GM12872 (cell line): ENCODE measurements at regions not wholly inside any gene's neighbourhood (a gene's known extent, or its start where the extent isn't known, plus 50 kb on each side); places are given as distances from the start of the nearest gene placed in this dataset.

ENCODE experiments used
- TF ChIP-seq, protein P1 (sequence below): IDR thresholded peaks from 3 replicates; pipeline ENCODE4 v1.5.1; 2011; ENCODE audit warnings: low read depth, mild to moderate bottlenecking, low read length, moderate library complexity; ENCODE audit not compliant: insufficient read depth

DNA sequence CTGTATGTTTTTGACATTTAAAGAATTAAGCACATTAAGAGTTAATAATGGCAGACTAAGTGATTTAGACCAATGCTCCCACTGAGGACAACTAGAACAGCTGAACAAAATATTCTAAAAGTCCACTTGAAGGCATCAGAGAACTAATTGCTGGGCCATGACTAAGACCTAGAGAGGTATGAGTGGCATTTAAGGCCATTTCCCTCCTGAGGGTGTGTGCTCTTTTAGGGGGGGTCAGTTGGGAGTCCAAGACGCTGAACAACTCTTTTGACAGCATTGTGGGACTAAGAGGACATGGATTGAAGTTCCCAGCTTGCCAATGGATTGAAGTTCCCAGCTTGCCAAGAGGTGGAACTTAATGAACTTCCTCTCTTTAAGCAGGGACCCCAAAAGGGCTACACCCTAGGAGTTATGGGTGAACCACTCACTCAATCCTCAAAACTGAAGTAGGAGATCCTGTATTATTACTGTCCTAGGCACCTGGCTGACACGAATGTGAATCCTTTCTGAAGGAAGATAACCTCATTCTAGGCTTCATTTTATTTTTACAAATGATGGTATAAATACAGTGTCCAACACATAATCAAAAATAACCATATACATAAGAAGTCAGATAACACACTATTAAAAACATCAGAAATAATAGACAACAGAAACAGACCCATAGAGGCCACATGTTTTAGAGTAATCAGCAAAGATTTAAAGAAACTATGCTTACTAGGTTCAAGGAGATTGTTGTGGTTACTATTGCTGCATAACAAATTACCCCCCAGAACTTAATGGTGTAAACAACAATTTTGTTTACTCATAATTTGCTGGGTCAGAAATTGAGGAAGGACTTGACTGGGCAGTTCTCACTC is 175.1 kb downstream of the VEGFA start:
- TF ChIP-seq, protein P1, sequence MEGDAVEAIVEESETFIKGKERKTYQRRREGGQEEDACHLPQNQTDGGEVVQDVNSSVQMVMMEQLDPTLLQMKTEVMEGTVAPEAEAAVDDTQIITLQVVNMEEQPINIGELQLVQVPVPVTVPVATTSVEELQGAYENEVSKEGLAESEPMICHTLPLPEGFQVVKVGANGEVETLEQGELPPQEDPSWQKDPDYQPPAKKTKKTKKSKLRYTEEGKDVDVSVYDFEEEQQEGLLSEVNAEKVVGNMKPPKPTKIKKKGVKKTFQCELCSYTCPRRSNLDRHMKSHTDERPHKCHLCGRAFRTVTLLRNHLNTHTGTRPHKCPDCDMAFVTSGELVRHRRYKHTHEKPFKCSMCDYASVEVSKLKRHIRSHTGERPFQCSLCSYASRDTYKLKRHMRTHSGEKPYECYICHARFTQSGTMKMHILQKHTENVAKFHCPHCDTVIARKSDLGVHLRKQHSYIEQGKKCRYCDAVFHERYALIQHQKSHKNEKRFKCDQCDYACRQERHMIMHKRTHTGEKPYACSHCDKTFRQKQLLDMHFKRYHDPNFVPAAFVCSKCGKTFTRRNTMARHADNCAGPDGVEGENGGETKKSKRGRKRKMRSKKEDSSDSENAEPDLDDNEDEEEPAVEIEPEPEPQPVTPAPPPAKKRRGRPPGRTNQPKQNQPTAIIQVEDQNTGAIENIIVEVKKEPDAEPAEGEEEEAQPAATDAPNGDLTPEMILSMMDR = no peak

DNA sequence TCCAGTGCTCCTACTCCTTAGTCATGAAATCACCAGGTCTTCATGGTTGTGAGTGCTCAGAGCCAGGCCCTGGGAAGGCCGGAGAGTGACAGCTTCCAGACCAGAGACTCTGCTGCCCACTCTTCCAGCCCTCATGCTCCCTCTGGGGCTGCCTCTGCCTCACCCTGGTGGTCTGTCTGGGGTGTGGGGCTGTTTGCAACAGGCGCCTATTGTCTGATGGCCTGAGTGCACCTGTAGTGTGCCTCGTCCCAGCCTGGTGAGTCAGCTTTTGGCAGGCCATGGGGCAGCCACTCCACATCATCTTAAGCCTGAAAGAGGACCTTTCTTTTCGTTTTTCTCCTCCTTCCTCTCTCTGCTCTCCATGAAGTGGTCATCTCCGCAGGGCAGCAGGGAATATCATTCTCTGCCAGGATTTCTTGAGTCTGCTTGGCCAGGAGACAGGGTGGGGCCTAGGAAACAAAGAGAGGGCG is 173.8 kb downstream of the VEGFA start:
- TF ChIP-seq, protein P1 = no peak

DNA sequence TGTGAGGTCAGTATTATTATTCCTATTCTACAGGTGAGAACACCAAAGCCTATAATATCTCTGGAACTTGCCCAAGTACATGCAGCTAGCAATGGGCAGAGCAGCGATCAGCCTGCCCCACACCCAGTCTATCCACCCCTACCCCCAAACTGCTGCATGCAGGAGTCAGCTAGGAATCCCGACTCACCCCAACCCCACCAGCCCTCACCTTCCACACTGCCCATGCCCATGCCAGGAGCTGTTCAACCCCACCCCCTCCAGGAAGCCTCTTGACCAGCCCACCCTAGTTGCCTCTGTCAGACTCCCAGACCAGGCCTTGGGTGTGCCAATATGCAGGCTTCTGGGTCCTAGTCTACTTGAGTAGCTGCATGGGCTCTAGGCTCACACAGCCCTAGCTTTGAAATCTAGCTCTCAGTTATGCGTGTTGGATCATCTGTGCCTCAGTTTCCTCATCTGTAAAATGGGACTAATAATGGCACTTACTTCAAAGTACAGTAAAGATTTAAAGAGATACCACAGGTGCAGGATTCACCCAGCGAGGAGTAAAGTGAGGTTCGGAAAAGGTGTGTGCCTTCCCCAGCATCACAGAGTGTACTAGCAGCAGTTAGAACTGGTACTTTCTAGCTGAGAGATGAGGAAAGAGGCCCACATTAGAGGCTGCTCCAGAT is 173.2 kb downstream of the VEGFA start:
- TF ChIP-seq, protein P1 = no peak

DNA sequence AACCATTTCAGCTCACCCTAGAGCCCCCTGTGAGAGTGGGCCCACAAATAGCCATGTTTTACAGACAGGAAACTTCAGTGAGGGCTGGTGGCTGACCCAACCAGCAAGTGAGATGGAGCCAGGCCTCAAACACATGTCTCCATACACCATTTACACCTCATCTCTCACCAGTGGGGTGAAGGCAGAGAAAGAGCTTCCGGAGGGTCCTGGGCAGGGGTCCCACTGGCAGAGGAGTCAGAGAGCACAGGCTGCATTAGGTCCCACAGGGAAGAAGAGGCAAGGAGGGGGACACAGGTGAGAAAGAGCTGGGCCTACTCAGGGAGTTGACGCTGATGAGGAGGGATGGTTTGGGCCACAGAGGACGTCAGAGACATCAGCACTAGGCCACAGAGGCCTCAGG is 172.6 kb downstream of the VEGFA start:
- TF ChIP-seq, protein P1 = no peak

DNA sequence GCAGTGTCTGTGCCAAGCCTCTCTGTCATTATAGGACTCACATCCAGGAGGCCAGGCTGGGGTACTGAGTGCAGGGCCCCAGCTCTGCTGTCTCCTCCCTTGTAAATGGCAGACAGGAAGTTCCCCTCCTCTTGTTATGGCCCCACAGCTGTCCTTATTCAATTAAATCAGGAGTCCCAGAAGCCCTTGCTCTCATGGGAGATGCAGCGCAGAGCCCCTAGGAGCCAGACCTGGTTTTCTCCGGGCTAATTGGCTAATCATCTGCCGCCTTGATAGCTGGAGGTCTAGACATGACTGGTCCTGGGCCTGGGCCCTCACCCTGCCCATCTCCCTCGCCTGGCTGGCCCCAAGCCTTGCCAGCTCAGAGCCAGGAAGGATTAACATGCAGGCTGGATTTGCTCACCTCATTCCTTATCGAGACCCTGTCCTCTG is 172.0 kb downstream of the VEGFA start:
- TF ChIP-seq, protein P1 = no peak

DNA sequence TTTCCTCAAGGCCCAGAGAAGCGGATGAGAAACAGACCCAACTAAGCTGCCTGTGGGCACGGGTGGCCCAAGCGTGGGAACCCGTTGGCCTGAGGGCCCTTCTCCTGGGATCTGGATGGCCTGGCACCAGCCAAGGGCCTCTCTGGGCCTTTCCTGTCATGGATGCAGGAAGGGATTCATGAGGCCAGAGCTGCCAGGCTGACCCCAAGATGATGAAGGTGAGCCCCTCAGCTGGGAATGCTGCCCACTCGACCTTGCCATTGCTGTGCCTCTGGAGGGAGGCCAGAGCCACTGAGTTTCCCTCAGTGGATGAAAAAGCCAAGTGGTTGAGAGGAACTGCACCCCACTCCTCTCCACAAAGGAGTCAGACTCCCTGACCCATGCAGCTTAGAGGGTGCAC is 171.2 kb downstream of the VEGFA start:
- TF ChIP-seq, protein P1 = no peak

DNA sequence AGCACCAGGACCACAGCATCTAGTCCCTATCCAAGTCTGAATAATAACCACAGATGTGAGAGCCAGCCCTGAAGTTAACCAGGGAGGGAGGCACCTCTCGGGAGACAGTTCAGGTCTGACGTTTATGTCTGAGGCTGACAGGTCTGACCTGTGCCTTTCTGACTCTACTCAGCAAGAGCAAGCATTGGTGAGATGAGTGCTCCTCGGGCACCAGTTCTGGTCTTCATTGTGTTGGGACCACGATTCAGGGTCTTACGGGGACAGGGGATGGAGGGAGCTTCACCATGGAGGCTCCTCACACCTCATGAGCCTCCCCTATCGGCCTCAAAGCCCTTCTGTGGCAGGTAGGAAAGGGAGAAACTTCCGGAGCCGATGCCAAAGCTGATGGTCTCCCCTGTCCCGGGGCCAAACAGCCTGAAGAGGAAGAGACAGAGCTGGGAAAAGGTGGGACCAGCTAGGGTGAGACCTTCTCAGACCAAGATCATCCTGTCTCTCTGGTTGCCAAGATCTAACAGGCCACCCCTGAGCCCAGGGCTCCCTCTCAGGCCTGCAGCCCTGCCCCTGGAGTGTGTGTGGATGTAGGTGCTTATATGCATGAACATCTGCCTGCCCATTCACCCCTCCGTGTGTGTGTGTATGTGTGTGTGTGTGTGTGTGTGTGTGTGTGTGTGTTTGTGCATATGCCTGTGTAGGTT is 170.5 kb downstream of the VEGFA start:
- TF ChIP-seq, protein P1 = no peak
